Neural cell (in vitro differentiated cells): ENCODE measurements at regions not wholly inside any gene's neighbourhood (a gene's known extent, or its start where the extent isn't known, plus 50 kb on each side); places are given as distances from the start of the nearest gene placed in this dataset.

Experiments used
- CTCF ChIP-seq: fragments of 450-650 bp; IDR thresholded peaks from 2 replicates; pipeline ENCODE4 v1.5.1; 2014; ENCODE audit warnings: antibody characterized with exemption, mild to moderate bottlenecking, moderate library complexity; ENCODE audit not compliant: poor library complexity, severe bottlenecking
- EP300 ChIP-seq: fragments of 450-650 bp; conservative IDR thresholded peaks from 2 replicates; pipeline ENCODE4 v1.6.1; 2014; ENCODE audit warnings: antibody characterized with exemption, mild to moderate bottlenecking, moderate library complexity; ENCODE audit not compliant: poor library complexity, severe bottlenecking
- EZH2 ChIP-seq: fragments of 200-600, 300-800 bp; shearing (Covaris generic), sonication (generic); IDR thresholded peaks from 2 replicates; pipeline ENCODE4 v1.6.1; 2014; ENCODE audit warnings: antibody characterized with exemption, low read length, borderline replicate concordance, mild to moderate bottlenecking; ENCODE audit not compliant: insufficient read depth, poor library complexity, severe bottlenecking
- MXI1 ChIP-seq: fragments of 450-650 bp; conservative IDR thresholded peaks from 2 replicates; pipeline ENCODE4 v1.6.1; 2014; ENCODE audit warnings: antibody characterized with exemption, mild to moderate bottlenecking; ENCODE audit not compliant: poor library complexity, severe bottlenecking
- POLR2AphosphoS5 ChIP-seq: IDR thresholded peaks from 2 replicates; pipeline ENCODE4 v1.6.1; 2012
- RAD21 ChIP-seq: fragments of 450-650 bp; conservative IDR thresholded peaks from 2 replicates; pipeline ENCODE4 v1.6.1; 2014; ENCODE audit warnings: antibody characterized with exemption, mild to moderate bottlenecking, moderate library complexity
- REST ChIP-seq: IDR thresholded peaks from 2 replicates; pipeline ENCODE4 v1.6.1; 2012; ENCODE audit warnings: borderline replicate concordance
- SMC3 ChIP-seq: fragments of 450-650 bp; conservative IDR thresholded peaks from 2 replicates; pipeline ENCODE4 v1.6.1; 2014; ENCODE audit warnings: antibody characterized with exemption, mild to moderate bottlenecking, moderate library complexity; ENCODE audit not compliant: poor library complexity
- TAF1 ChIP-seq: IDR thresholded peaks from 2 replicates; pipeline ENCODE4 v1.6.1; 2012; ENCODE audit warnings: low read depth

GRCh38 chr2:117065912-117066311 is 748.6 kb upstream of the DDX18 start:
- TF ChIP-seq MXI1 (no peak), CTCF (no peak), POLR2AphosphoS5 (no peak), TAF1 (no peak), EZH2 (no peak), EP300 (no peak), SMC3 (no peak), RAD21 (no peak), REST (no peak)
